HG03280 (cell line): ENCODE measurements at regions not wholly inside any gene's neighbourhood (a gene's known extent, or its start where the extent isn't known, plus 50 kb on each side); places are given as distances from the start of the nearest gene placed in this dataset.
A peak's percentile ranks its signal among the peaks of the same experiment; 100 is the strongest.

Experiments
- ATAC-seq: cut with Tn5 transposase; IDR thresholded peaks from one replicate; pipeline ENCODE4 v1.9.1; 2021; ENCODE audit warnings: mild to moderate bottlenecking, moderate library complexity; ENCODE audit not compliant: unreplicated experiment

- no peak for ATAC-seq
Measured at GRCh38 chr6:134117409-134117808, 65.0 kb upstream of the SLC2A12 start.

- ATAC-seq, result no peak
Measured at GRCh38 chr6:134115715-134116074, 63.3 kb upstream of the SLC2A12 start.

GRCh38 chr6:134114918-134115714 is 62.7 kb upstream of the SLC2A12 start:
- no peak for ATAC-seq

GRCh38 chr6:134114489-134114888 is 62.1 kb upstream of the SLC2A12 start:
- ATAC-seq, result no peak

GRCh38 chr6:134111726-134112125 is 59.3 kb upstream of the SLC2A12 start:
- no peak for ATAC-seq

- peak; percentile 70 for ATAC-seq
Measured at GRCh38 chr6:134111062-134111677, 58.7 kb upstream of the SLC2A12 start.

GRCh38 chr6:134106702-134107101 is 54.3 kb upstream of the SLC2A12 start:
- no peak for ATAC-seq

- no peak for ATAC-seq
Measured at GRCh38 chr6:134105940-134106339, 53.5 kb upstream of the SLC2A12 start.

- ATAC-seq, result no peak
Measured at GRCh38 chr6:134103006-134103405, 50.6 kb upstream of the SLC2A12 start.
